ENCODE measurements at regions not wholly inside any gene's neighbourhood (a gene's known extent, or its start where the extent isn't known, plus 50 kb on each side); places are given as distances from the start of the nearest gene placed in this dataset.

DNA sequence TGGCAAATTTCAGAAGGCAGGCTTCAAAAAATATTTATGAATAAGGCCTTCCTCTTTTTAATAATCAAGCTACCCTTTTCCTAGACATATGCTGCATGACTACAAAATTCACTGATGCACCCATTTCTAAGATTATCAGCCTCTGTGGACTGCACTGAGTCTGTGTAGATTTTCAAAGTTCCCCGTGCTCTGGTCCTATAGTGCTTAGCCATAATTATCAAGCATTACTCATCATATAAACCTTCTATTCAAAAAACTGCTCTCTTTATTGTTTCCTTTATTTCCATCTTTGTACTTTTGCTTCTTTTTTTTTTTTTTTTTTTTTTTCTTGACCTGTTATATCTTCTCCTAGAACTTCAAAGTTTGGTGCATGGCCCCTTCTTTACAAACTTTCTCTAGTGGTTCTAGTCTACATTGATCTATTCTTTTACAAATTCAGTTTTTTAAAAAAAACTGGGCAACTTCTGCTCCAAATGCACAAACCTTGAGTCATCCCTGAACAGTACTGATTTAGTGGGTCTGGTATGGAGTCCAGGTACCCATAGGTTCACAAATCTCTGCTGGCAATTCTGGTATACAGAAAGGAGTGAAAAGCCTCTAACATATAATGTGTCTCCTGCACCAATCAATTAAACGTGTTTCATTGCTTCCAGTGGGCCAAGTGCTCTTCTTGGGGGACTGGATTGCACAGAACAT lies 481.9 kb downstream of the NUP35 start:
- POLR2A ChIA-PET, result no interaction called here
- Histone ChIP-seq H3K27me3 (ENCODE audit: control insufficient read depth in 1 of 2, insufficient read depth in 2 of 2, low read length in 2 of 2) (no peaks in the 10 kb centered on the region), H3K27ac (ENCODE audit: low read depth in 1 of 2, low read length in 2 of 2) (no peak overlapping the region), H3K9me3 (ENCODE audit: control insufficient read depth in 1 of 2, insufficient read depth in 1 of 2, low read length in 2 of 2) (peaks cover 0 to 4% of the 10 kb centered on the region in 2 experiments), H3K36me3 (ENCODE audit: insufficient read depth, low read length) (no peaks in the 10 kb centered on the region), H3K4me1 (ENCODE audit: insufficient read depth, low read length) (no peaks in the 10 kb centered on the region), H3K4me3 (ENCODE audit: low read length) (no peak overlapping the region)
- CTCF ChIA-PET, result no interaction called here
- DNase-seq, result no peak
- TF ChIP-seq, protein P1, sequence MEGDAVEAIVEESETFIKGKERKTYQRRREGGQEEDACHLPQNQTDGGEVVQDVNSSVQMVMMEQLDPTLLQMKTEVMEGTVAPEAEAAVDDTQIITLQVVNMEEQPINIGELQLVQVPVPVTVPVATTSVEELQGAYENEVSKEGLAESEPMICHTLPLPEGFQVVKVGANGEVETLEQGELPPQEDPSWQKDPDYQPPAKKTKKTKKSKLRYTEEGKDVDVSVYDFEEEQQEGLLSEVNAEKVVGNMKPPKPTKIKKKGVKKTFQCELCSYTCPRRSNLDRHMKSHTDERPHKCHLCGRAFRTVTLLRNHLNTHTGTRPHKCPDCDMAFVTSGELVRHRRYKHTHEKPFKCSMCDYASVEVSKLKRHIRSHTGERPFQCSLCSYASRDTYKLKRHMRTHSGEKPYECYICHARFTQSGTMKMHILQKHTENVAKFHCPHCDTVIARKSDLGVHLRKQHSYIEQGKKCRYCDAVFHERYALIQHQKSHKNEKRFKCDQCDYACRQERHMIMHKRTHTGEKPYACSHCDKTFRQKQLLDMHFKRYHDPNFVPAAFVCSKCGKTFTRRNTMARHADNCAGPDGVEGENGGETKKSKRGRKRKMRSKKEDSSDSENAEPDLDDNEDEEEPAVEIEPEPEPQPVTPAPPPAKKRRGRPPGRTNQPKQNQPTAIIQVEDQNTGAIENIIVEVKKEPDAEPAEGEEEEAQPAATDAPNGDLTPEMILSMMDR (IDR thresholded peaks at IDR 0.05), result no peak
- ATAC-seq (ENCODE audit: poor library complexity), result no peak
- H3K4me3 Mint-ChIP-seq, result no peak overlapping the region
- H3K36me3 Mint-ChIP-seq (ENCODE audit: low read depth), result no peaks in the 10 kb centered on the region
- intact Hi-C loops (cut with DNase I, micrococcal nuclease), result no loop called here
- H3K4me1 Mint-ChIP-seq (ENCODE audit: low read depth), result no peaks in the 10 kb centered on the region
- H3K9me3 Mint-ChIP-seq, result peaks cover 3% of the 10 kb centered on the region
- no peaks in the 10 kb centered on the region for H3K27me3 Mint-ChIP-seq
- no peak overlapping the region for H3K27ac Mint-ChIP-seq

DNA sequence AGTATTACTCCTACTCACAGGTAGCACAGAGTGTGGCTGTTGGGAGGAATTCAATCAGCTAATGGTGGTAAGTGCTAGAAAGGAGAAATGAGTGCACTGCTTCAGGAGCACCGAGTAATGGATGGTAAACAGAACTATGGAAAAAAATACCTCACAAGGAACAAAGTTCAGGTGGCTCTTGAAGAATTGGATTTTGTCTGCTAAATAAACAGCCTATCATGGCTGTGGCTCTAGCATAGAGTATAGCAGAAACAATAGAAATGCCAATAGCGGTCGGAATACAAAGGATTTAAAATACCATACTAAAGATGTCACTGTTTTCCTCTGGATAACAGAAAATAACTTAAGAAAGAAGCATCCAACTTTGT lies 482.5 kb downstream of the NUP35 start:
- H3K27ac Mint-ChIP-seq, result no peak overlapping the region
- intact Hi-C loops (cut with DNase I, micrococcal nuclease), result no loop called here

DNA sequence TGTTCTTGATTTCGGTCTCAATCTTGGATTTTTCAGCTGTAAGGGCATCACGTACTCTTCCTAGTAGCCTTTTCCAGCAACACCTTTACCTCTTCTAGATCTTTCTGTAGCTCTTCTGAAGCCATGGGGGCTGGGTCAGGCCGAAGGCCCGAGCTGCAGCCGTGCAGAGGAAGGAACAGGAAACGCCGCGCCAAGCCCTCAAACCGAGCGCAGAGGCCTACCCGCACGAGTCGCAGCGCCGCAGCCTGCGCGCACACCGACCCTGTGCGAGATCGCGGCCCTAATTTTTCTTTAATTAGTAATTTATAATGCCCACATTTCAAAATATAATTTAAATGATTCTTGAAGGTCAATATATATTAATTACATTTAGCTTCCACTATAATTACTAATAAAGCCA lies 483.8 kb downstream of the NUP35 start:
- Histone ChIP-seq H3K27ac (ENCODE audit: low read depth in 1 of 2, low read length in 2 of 2) (no peak overlapping the region), H3K27me3 (ENCODE audit: control insufficient read depth in 1 of 2, insufficient read depth in 2 of 2, low read length in 2 of 2) (no peaks in the 10 kb centered on the region), H3K4me1 (ENCODE audit: insufficient read depth, low read length) (no peaks in the 10 kb centered on the region), H3K36me3 (ENCODE audit: insufficient read depth, low read length) (no peaks in the 10 kb centered on the region), H3K9me3 (ENCODE audit: control insufficient read depth in 1 of 2, insufficient read depth in 1 of 2, low read length in 2 of 2) (peaks cover 0 to 4% of the 10 kb centered on the region in 2 experiments), H3K4me3 (ENCODE audit: low read length) (no peak overlapping the region)
- no peaks in the 10 kb centered on the region for H3K4me1 Mint-ChIP-seq (ENCODE audit: low read depth)
- ATAC-seq (ENCODE audit: poor library complexity) (no peak), DNase-seq (no peak)
- H3K27me3 Mint-ChIP-seq, result no peaks in the 10 kb centered on the region
- TF ChIP-seq, protein P1 (IDR thresholded peaks at IDR 0.05), result no peak
- H3K27ac Mint-ChIP-seq, result no peak overlapping the region
- ChIA-PET POLR2A (no interaction called here), CTCF (no interaction called here)
- H3K4me3 Mint-ChIP-seq, result no peak overlapping the region
- peaks cover 3% of the 10 kb centered on the region for H3K9me3 Mint-ChIP-seq
- intact Hi-C loops (cut with DNase I, micrococcal nuclease), result no loop called here
- H3K36me3 Mint-ChIP-seq (ENCODE audit: low read depth), result no peaks in the 10 kb centered on the region

More for the DNA sequence above, 482.5 kb downstream of the NUP35 start:
- H3K36me3 Mint-ChIP-seq (ENCODE audit: low read depth), result no peaks in the 10 kb centered on the region
- H3K4me3 ChIP-seq (ENCODE audit: low read length), result no peak overlapping the region
- H3K9me3 ChIP-seq (ENCODE audit: control insufficient read depth in 1 of 2, insufficient read depth in 1 of 2, low read length in 2 of 2), result peaks cover 0 to 4% of the 10 kb centered on the region in 2 experiments
- H3K27me3 Mint-ChIP-seq, result no peaks in the 10 kb centered on the region
- no peaks in the 10 kb centered on the region for H3K4me1 ChIP-seq (ENCODE audit: insufficient read depth, low read length)
- no peak for ATAC-seq (ENCODE audit: poor library complexity)
- no peaks in the 10 kb centered on the region for H3K27me3 ChIP-seq (ENCODE audit: control insufficient read depth in 1 of 2, insufficient read depth in 2 of 2, low read length in 2 of 2)
- ChIA-PET POLR2A (no interaction called here), CTCF (no interaction called here)
- H3K4me1 Mint-ChIP-seq (ENCODE audit: low read depth), result no peaks in the 10 kb centered on the region
- H3K27ac ChIP-seq (ENCODE audit: low read depth in 1 of 2, low read length in 2 of 2), result no peak overlapping the region
- H3K9me3 Mint-ChIP-seq, result peaks cover 3% of the 10 kb centered on the region
- TF ChIP-seq, protein P1 (IDR thresholded peaks at IDR 0.05), result no peak
- DNase-seq, result no peak
- no peaks in the 10 kb centered on the region for H3K36me3 ChIP-seq (ENCODE audit: insufficient read depth, low read length)
- no peak overlapping the region for H3K4me3 Mint-ChIP-seq
